GM12878 (cell line): ENCODE measurements at regions not wholly inside any gene's neighbourhood (a gene's known extent, or its start where the extent isn't known, plus 50 kb on each side); places are given as distances from the start of the nearest gene placed in this dataset.

Experiments used
- ATAC-seq: fragments of 200-7000 bp; cut with Tn5 transposase; 3 replicates; pipeline ENCODE4 v1.9.1; 2020; ENCODE audit warnings: mild to moderate bottlenecking, moderate library complexity
- BruUV-seq: library from RNA; stranded (reverse); fragments of 400-500 nt; replicated peaks from 2 replicates; lab custom pipeline; 2021; lab: Mats Ljungman, UMichigan
- CTCF ChIA-PET: fragments of 300-600 bp; sonication (Branson Sonifier 250); formaldehyde crosslinking; extraction: SDS; loops from one replicate; lab custom pipeline; 2021; ENCODE audit warnings: inconsistent platforms; lab: Yijun Ruan, JAX
- POLR2A ChIA-PET: fragments of 350-600 bp; formaldehyde crosslinking; extraction: SDS; loops from one replicate; lab custom pipeline; 2021; ENCODE audit warnings: inconsistent platforms; lab: Charles Lee
- RAD21 ChIA-PET: fragments of 300-600 bp; sonication (Branson Sonifier 250); formaldehyde crosslinking; loops from one replicate; lab custom pipeline; 2023; ENCODE audit warnings: antibody characterized with exemption; ENCODE audit not compliant: unreplicated experiment; lab: Charles Lee
- SMC1A ChIA-PET: fragments of 300-600 bp; sonication (Branson Sonifier 250); formaldehyde crosslinking; loops from one replicate; lab custom pipeline; 2023; ENCODE audit not compliant: unreplicated experiment, uncharacterized antibody; lab: Charles Lee
- DNase-seq: peaks from one replicate; pipeline ENCODE4 v3.0.0-alpha.2; 2011; ENCODE audit warnings: low read depth, low spot score
- FAIRE-seq: peaks from 3 replicates; lab custom pipeline; 2011; peaks lifted over from hg19 to GRCh38; lab: Jason Lieb, UNC
- H2AFZ ChIP-seq: 2 replicates; pipeline ENCODE4 v1.6.0; 2011; ENCODE audit warnings: low read depth, low read length, control low read depth; ENCODE audit not compliant: control insufficient read depth
- H3K27ac ChIP-seq: 2 replicates; pipeline ENCODE4 v1.5.1; 2011; ENCODE audit warnings: control low read depth; ENCODE audit not compliant: control insufficient read depth, insufficient read depth
- H3K27me3 ChIP-seq, 2 experiments: replicated peaks in 1 of 2; 2 replicates each; pipeline versions ENCODE4 v1.6.0 to v1.6.1; 2011; ENCODE audit warnings: low read length in 1 of 2; ENCODE audit not compliant: control insufficient read depth in 2 of 2, insufficient read depth in 2 of 2
- H3K36me3 ChIP-seq, 2 experiments: 2 replicates each; pipeline ENCODE4 v1.5.1; 2011; ENCODE audit warnings: low read length in 1 of 2; ENCODE audit not compliant: control insufficient read depth in 2 of 2, insufficient read depth in 2 of 2
- H3K4me1 ChIP-seq: 2 replicates; pipeline ENCODE4 v1.6.1; 2011; ENCODE audit warnings: mild to moderate bottlenecking, low read length, moderate library complexity, mixed read lengths; ENCODE audit not compliant: control insufficient read depth, insufficient read depth
- H3K4me2 ChIP-seq: 2 replicates; pipeline ENCODE4 v1.6.0; 2011; ENCODE audit warnings: control low read depth; ENCODE audit not compliant: control insufficient read depth, insufficient read depth
- H3K4me3 ChIP-seq: fragments of 200-600 bp; sonication (generic); 2 replicates; pipeline ENCODE4 v1.5.1; 2016
- H3K79me2 ChIP-seq: 2 replicates; pipeline ENCODE4 v1.6.0; 2011; ENCODE audit warnings: low read length; ENCODE audit not compliant: control insufficient read depth, insufficient read depth
- H3K9ac ChIP-seq: 2 replicates; pipeline ENCODE4 v1.8.0; 2011; ENCODE audit warnings: low read length, control low read depth, mixed read lengths; ENCODE audit not compliant: control insufficient read depth, insufficient read depth
- H3K9me3 ChIP-seq: replicated peaks from 3 replicates; pipeline ENCODE4 v1.5.1; 2011; ENCODE audit warnings: mild to moderate bottlenecking, low read length; ENCODE audit not compliant: control insufficient read depth, insufficient read depth
- H4K20me1 ChIP-seq: 2 replicates; pipeline ENCODE4 v1.6.0; 2011; ENCODE audit not compliant: control insufficient read depth, insufficient read depth
- MEF2B ChIP-seq: fragments of 450-650 bp; IDR thresholded peaks from 2 replicates; pipeline ENCODE4 v1.6.1; 2018; ENCODE audit warnings: mild to moderate bottlenecking, moderate library complexity; ENCODE audit not compliant: partially characterized antibody, poor library complexity, severe bottlenecking
- PBX3 ChIP-seq: IDR thresholded peaks from 2 replicates; pipeline ENCODE4 v1.6.1; 2011; ENCODE audit warnings: mild to moderate bottlenecking, low read depth, low read length, moderate library complexity; ENCODE audit not compliant: insufficient replicate concordance
- WGBS: methylation state at CpG from one replicate; pipeline ENCODE4 v1.1.6; 2016; ENCODE audit warnings: low lambda C conversion rate; ENCODE audit not compliant: insufficient replicate concordance, insufficient coverage; ENCODE audit errors: missing lambda C conversion rate; 5-methylcytosine and 5-hydroxymethylcytosine counted together
- in situ Hi-C: fragments of 300-500 bp; cut with MboI; formaldehyde crosslinking; loops from 9 replicates; pipeline ENCODE4 v1.14.3; 2018; ENCODE audit warnings: mixed read lengths
- intact Hi-C: fragments of 100-400 bp; cut with micrococcal nuclease; formaldehyde crosslinking; loops from one replicate; pipeline ENCODE4 v1.14.2; 2022; ENCODE audit not compliant: unreplicated experiment

DNA sequence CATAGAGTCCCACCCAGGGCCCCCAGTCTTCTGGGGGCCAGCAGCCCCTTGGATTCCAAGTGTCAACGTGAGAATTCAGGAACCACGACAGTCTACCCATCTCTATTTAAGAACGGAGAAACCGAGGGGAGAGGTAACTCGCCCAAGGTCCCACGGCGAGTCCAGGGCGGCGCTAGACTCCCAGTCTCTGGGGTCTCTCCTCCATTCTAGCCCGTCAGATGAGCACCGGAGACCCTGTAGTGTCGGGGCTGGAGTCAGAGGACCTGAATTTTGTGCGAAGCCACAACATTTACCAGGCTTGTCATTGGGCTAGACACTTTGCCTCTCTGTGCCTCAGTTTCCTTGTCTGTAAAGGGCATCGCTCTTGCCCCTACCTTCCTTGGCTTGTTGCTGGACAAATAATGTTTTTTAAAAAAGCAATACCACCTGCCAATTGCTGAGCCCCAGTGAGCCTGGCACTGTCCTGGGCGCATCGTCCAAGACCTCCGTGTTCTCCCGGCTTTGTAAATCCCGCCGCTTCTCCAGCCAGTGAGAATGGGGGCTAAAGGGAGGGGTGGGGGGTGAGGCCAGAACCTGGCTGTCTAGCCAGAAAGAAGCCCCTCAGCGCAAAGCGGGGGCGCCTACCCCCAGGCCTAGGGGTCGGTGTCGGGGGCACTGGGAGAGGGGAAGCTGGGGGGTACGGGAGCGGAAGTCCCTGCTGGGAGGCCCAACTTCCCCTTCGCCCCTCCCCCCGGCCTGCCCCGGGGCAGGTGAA is 91.7 kb downstream of the NCR2 start:
- 3% methylated on average over 23 of the region's 30 CpGs for WGBS
- ChIA-PET CTCF (interaction anchor here (1.1 to 5.8 kb wide), 12 partner anchors 9 to 165 kb away, joined by 3 to 90 read pairs (median 4); no protein-coding TSS in a partner anchor), POLR2A (interaction anchor here (1.3 kb wide), 2 partner anchors 20 to 30 kb away, joined by 3 to 5 read pairs; no protein-coding TSS in a partner anchor), SMC1A (interaction anchor here (0.8 to 3.1 kb wide), 10 partner anchors 13 to 139 kb away, joined by 3 to 27 read pairs (median 4); no protein-coding TSS in a partner anchor), RAD21 (interaction anchor here (0.7 to 3.5 kb wide), 7 partner anchors 24 to 120 kb away, joined by 3 to 38 read pairs (median 4); no protein-coding TSS in a partner anchor)
- H3K9me3 ChIP-seq, result no peaks in the 10 kb centered on the region
- H4K20me1 ChIP-seq, result no peaks in the 10 kb centered on the region
- peak overlapping the region; percentile 52 for H3K4me2 ChIP-seq
- intact Hi-C loops, result loop anchor here (2.0 kb wide), 1 partner anchor 120 kb away; the partner anchor contains the start of gene FOXP4
- TF ChIP-seq PBX3, result no peak
- peak; percentile 28 for TF ChIP-seq MEF2B
- no peak overlapping the region for H3K9ac ChIP-seq
- H3K79me2 ChIP-seq, result no peaks in the 10 kb centered on the region
- H3K4me3 ChIP-seq, result peak overlapping the region; percentile 47; the same call in 1 of the 2 replicates
- in situ Hi-C loops, result no loop called here
- no peak overlapping the region for H3K27ac ChIP-seq
- no peak for FAIRE-seq
- H3K4me1 ChIP-seq, result peaks cover 10% of the 10 kb centered on the region
- ATAC-seq, result no peak
- BruUV-seq, result no TSS peak
- H3K36me3 ChIP-seq, result no peaks in the 10 kb centered on the region
- peaks cover 12 to 18% of the 10 kb centered on the region in 2 experiments for H3K27me3 ChIP-seq
- H2AFZ ChIP-seq, result no peak overlapping the region
- no peak for DNase-seq
